Middle frontal gyrus (tissue), 1 donor: ENCODE measurements at regions not wholly inside any gene's neighbourhood (a gene's known extent, or its start where the extent isn't known, plus 50 kb on each side); places are given as distances from the start of the nearest gene placed in this dataset.
"Not testable (repeated sequence)": the region's sequence is repeated elsewhere in the genome, so short reads cannot be mapped to it uniquely, and the experiment has no call there.

Experiments used
- DNase-seq: peaks from one replicate; pipeline ENCODE4 v3.0.0-alpha.2; 2015; ENCODE audit warnings: low spot score; ENCODE audit errors: extremely low spot score

DNA sequence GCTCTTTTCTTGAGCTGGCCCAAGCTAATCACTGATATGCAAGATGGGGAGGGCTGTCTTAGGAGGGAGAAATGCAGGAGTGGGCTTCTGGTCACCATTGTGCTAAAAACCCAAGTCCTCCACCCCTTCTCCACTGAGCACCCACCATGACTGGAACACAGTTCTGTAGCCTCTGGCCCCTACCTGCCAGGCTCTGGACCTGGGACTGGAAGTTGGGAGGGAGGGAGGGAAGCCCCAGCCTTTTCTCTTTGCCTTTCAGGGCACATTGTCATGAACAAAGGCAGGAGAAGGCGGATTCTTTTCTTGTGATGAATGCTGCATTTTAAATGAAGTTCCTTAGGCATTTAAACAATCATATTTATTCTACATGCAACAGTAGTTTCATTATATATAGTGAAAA lies 559.1 kb upstream of the TRPC7 start:
- no peak for DNase-seq

DNA sequence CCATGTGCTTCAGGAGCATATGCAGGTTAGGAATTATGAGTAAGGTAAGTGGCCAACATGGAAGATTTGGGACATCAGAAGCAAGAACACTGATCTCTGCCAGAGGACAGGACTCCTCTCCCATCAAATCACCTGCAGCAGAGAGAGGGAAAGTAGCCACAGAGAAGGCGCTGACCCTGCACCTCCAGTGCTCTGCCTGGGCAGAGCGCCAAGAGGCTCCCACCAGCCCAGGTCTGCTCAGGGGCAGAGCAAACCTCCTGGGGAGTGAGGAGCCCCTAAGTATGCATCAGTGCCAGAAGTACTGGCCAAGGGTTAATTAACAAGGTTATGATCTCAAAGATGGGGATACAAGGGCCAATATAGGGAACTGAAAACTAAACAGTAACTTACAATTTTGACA lies 545.3 kb upstream of the TRPC7 start:
- no peak for DNase-seq

DNA sequence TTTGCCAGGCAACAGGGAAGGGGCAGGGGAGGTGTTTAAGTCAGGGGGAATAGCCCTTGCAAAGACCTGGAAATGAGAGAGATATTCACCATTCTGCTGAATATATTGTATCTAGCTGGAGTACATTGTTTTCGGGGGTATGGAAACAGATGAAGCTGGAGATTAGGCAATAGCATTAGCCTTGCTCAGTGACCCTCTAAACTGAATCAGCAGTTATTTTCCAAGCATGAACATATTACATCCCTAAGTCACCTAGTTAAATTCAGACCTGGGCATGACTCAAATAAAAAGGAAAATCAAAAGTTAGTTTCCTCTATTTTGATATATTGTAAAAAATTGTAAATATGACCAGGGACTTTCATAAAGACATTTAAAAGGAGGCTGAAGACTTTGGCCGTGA lies 544.6 kb upstream of the TRPC7 start:
- DNase-seq: no peak

DNA sequence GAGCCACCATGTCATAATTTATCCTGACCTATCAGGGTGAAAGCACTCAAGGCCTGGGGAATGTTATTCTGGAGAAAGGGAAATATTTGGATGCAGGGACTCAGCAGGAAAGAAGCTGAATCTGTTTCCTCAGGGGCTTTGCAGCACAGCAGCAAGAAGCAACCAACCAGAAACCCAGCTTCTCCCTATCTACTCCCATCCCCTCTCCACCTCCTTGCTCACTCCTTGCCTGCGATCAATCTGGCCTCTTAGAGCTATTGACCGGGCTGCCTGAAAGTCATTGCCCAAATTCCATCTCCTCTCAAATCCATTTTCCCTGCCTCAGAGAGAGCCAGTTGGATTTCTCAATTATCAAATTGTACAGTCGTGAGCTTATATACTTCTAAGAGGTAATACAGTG lies 542.0 kb upstream of the TRPC7 start:
- no peak for DNase-seq

DNA sequence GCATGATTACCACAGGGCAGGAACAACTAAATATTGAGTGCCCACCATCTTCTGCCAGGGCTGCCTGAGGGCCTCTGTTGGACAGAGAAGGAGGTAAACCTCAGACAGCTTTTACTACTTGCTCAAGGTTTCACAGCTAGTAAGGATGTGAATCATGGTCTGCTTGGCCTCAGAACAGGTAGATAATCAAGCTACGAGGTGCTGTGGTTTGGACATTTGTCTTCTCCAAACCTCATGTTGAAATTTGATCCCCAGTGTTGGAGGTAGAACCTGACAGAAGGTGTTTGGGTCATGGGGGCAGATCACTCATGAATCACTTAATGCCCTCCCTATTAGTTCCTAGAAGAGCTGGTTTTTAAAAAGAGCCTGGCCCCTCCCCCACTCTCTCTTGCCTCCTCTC lies 541.2 kb upstream of the TRPC7 start:
- no peak for DNase-seq

DNA sequence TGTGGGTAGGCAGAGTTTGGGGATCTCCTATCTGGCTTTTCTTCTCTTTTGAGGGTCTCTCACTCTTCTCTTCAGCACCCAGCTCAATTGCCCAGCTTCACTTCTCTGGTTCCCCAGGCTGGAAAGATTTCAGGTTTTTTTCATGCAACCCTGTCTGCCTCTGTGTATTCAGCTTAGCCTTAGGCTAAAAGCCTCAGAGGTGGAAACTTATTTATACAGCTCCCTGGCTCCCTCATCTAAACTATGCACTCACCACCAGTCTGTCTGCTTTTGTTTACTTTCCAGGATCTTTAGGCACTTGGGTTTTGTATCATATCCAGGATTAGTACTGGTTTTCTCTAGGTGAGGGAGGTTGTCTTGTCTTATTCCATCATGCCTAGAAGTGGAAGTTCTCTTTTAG lies 540.2 kb upstream of the TRPC7 start:
- no peak for DNase-seq

DNA sequence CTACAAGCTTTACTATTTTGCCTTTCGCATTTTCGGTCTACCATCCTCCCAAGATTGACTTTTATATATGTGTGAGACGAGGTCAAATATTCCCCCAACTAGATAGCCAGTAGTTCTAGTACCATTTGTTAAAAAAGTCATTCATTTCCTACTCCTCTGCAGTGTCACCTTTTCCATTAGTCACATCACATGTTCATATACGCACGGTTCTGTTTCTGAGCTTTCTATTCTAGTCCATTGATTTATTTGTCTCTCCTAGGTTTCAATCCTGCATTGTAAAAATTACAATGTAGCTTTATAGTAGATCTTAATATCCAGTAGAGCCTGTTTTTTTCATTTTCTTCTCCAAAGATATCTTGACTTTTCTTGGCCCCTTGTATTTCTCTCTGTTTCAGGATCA lies 528.7 kb upstream of the TRPC7 start:
- no peak for DNase-seq

DNA sequence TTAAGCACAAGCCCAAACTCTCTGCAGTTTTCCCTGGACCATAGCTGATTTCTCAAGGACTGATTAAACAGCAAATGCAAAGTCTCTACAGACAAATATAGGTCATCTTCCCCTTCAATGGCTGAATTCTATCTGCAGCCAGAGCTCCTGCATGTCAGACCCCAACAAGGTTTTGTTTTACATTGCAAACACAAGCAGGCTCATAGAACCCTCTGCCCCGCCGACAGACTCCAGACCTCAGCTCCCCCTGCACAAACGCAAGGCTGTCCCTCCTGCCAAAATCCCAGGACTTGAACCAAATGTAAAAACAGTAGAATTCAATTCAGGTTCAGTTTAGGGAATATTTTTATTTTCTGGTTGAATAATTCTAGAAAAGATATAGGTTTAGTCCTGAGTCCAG lies 526.7 kb upstream of the TRPC7 start:
- no peak for DNase-seq

DNA sequence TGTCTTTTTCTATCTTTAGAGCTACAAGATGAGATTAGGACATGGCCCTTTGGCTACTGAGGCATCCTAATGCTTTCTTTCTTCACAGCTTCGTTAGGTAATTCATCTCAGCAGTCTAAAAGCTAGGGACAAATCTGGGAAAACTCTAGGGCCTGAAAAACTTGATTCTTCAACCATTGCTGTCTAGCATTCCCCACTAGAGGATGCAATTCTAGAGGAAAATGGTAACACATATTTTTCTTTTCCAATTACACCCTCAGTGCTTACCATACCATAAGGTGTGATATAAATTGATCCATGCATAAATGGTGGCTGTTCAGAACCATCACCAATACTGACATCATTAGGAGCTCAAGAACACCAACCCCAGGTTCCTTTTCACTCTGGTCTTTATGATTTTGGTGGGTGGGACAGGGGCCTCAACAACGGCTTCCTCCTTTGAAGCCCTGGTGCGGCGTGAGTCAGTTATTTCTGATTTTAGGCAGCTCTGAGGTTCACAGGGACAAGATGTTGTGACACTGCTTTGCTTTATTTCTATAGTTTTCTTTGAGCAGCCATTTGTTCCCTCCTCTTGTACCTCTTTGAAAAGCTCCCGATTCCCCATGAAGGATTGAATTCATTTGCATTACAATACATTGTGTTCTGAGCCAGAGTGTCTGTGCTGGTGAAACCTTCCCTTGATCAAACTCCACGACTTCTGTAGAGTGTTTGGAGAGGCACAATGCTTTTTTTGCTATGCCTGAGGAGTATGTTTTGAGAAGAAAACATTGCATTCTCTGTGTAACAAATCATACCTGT lies 526.0 kb upstream of the TRPC7 start:
- DNase-seq: no peak

DNA sequence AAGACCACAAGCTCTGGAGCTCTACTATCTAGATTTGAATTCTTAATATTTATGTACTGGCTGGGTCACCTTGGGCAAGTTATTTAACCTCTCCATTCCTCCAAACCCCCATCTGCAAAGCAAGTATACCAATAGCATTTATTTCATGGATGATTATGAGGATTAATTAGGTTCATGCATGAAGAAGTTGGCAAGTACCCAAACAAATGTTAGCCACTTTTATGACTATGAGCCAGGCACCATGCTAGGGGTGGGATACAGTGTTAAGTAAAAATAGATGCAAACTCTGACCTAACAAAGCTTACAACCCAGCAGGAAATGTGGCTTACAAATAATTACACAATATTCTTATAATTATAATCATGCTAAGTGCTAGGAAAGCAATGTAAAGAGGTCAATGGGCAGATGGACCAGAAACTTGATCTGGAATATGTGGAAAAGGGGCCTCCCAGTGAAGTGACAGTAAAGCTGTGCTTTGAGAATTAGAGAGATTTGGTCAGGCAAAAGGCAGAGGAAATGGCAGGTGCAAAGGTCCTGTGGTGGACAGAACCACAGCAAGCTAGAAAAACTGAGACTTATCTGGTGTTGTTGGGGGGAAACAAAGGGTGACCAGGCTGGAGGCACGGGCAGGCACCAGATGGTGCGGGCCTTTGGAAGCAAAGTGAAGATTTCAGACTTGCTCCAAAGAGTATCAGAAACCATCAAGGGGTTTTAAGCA lies 525.2 kb upstream of the TRPC7 start:
- no peak for DNase-seq

DNA sequence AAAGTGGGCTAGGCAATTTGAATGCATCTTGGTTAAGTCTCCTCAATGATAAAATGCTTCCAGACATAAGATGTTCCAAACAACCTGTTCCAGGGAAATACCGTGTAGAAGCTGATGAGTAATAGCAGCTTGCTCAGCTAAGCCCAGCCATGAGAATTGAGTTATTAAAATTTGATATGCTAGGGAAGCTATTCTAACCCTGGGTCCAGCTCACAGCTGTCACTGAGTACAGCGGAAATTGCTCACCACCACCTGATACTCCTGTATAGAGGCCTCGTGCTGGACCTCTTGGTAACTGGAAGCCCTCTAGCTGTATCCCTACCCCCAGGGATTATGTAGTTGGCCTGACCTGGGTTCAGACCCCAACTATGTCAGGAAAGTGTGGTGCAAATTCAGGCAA lies 521.3 kb upstream of the TRPC7 start:
- no peak for DNase-seq

DNA sequence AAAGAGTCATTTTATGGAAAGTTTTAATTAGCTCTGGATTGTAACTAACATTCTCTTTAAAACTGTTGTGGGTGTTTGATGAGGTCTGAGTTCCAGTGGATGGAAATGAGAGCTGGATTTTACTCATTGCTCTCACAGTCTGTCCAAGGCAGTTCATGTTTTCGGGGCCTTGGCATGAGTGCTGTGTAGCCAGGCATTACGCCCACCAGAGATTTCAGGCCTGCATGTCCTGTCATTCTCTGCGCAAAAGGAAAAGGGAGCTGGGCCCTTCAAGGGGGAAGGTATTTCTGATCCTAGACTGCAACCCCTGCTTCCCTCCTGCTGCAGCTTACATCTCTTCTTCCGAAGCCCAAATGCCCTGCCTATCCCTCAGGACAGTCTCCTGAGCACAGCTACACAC lies 499.6 kb upstream of the TRPC7 start:
- DNase-seq: no peak

DNA sequence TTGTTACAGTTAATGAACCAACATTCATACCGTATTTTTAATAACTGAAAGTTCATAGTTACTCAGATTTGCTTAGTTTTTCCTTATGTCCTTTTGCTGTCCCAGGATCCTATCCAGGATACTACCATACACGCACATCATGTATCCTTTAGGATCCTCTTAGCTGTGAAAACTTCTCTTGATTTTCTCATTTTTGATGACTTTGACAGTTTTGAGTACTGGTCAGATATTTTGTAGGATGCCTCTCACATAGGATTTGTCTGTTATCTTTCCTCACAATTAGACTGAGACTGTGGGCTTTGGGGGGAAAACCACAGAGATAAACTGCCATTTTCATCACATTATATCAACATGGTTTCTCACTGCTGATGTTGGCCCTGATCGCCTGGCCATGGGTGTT lies 491.3 kb upstream of the TRPC7 start:
- DNase-seq: no peak

DNA sequence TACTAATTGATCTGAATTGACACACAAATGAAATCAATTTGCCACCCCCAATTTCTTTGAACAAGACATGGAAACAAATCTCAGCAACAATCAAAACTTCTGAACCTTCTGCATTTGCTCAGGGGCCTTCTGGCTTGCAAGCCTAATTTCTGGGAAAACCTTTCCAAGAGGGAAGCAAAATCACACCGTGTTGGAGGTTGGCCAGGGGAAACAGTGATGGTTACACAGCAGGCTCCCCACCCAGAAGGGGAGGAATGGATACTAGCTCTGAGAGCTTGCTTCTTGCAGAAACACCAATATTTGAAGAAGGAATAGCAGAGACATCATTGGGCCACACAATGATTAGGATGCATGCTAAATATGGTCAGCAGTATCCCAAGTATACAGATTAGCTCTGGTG lies 488.6 kb upstream of the TRPC7 start:
- DNase-seq: no peak

DNA sequence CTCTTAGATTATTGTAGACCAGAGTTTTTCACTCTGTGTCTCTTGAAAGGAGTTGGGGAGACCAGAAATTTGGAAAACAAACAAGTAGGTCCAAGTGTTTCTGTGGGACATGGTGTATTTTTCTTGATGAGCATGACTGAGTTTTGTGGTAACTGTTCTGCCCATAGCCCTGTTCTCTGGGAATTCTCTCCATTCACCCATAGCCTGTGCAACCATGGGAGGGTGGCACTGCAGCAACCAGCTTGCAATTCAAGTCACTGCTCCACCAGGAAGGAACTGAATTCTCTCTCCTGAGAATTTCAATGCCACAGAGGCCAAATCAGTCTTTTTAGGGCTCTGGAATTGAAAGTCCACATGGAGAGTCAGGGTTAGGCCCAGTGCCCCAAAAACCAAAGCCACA lies 475.3 kb upstream of the TRPC7 start:
- DNase-seq: no peak

DNA sequence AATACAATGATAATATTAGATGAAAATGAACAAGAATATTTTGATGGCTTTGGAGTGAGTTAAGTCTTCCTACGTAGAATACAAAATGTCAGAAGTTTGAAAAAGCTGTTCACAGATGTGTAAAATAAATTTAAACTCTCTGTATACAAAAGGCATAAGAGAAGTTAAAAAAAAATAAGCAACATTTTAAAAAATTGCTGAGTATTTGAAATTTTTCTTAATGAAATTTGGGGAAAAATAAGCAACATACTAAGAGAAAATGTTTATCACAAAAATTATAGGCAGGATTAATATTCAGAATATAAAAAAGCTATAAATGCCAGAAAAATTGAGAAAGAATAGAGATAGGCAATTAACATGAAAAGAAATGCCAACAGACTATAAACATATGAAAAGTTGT lies 470.7 kb upstream of the TRPC7 start:
- no peak for DNase-seq

DNA sequence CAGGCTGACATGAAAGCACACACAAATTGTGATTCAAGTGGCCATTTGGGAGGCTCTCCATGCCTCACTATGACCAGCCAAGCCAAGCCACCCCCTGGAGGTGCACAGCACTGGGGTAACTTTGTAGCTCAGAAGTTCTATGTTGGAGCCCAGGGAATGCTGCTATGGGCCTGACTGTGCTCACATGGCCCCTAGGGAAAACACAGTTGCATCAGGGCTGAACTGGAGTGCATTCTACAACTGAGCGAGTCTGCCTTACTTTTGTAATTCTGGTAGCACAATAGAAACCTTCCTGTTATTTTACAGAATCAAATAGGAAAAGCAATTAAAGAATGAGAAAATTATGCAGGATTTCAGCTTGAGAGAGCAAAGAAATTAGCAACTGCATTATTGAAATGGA lies 455.5 kb upstream of the TRPC7 start:
- no peak for DNase-seq

DNA sequence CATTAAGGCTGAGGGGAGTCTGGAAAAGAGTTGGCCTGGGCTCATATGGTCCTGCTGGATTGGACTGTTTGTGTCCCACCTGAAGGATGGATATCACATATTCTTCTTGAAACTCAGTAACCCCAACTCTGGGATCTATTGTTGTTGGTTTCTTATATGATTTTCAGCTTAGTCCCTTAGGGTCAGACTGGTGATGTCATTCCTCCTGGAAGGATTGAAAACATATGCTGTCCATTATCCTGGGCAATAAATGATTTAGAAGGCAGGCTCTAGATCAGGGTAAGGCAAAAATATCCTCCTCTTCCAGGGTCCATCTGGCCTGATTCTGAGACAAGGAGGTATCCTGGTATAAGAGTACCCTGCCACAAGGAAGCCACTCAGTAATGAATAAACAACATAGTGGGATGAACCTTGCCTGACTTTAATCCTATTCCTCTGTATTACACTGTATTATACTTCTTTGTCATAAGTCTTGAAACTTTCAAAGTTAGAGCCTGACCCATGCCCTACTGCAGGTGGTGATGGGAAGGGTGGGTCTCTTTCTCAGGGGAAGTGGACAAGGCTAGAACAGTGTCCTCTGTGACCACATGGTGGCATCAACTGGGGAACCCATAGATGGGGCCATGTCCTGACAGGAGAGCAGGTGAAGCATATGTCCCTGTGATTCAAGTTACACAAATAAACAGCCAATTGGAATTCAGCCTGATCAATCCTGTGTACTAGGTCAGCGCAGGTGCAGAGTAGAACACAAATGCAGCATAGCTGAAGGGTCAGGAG lies 454.4 kb upstream of the TRPC7 start:
- DNase-seq: no peak

DNA sequence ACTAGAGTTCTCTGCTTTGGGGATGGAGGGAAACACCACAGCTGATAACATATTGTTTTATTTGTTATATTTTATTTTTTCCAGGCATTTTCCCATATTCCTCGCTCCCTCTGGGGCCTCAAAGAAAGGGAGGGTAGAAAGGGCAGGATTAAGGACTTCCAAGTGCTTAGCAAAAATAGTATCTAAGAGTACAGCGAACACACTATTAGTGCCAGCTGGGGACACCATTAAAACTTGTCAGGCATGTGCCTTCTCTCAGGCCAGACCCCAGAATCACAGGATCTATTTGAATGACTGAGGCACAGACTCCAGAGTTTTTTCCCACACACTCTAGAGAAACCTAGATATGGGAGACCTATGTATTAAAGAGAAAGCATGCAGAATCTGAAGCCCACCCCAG lies 451.0 kb upstream of the TRPC7 start:
- DNase-seq: no peak

DNA sequence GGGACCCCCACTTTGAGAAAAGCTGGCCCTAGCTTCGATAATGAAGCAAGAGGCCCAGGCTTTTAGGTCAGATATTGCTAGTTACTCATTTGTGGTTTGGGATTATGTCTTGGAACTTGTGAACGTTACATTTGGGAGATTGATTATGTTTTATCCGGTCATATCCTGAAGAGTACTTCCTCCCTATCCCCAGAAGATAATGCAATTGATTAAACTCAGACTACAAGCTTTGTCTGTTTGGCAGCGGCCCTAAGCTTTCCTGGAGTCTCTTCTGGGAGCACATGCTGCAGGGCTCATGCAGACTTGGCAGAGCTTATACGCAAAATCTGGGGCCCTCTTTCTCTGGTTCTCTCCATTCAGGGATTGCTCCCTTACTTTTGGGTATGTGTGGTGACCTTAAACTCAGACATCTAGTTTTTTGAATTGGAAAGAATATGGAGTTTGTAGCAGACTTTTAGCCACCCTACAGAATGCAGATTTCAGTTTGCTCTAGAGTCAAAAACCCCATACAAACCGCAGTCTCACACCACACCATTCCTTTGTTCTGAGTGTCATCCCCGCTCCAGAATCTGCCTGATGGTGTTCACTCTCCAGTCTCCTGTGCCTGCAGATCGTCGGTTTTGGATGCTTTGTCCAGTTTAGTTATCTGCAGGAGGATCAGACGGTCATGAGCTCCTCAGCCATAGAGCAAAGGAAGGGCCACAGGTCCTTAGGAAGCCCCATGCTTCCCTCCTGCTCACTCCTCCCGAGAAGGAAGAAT lies 449.5 kb upstream of the TRPC7 start:
- no peak for DNase-seq

DNA sequence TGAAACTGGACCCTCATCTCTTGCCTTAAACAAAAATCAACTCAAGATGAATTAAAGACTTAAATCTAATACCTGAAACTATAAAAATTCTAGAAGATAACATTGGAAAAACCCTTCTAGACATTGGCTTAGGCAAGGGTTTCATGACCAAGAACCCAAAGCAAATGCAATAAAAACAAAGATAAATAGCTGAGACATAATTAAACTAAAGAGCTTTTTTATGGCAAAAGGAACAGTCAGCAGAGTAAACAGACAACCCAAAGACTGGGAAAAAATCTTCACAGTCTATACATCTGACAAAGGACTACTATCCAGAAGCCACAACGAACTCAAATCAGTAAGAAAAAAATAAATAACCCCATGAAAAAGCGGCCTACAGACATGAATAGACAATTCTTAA lies 446.9 kb upstream of the TRPC7 start:
- DNase-seq: not testable (repeated sequence)

DNA sequence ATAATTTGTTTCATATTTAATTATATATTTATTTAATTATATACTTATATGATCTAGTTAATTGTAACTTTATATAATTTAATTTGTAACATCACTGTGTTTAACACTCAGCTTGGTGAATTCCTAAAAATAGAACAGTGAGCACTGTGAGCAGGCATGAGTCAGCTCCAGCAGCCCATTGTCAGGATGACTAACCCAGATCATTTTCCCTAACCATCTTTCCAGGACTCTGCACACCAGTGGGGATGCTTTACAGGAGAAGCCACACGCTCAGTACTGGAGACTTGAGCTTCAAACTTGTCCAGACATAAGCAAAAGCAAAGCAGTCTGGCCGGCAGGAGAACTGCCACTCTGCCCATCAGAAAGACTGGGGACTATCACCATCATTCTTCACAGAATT lies 446.2 kb upstream of the TRPC7 start:
- DNase-seq: peak; percentile 24
